ENCODE measurements at regions not wholly inside any gene's neighbourhood (a gene's known extent, or its start where the extent isn't known, plus 50 kb on each side); places are given as distances from the start of the nearest gene placed in this dataset.

DNA sequence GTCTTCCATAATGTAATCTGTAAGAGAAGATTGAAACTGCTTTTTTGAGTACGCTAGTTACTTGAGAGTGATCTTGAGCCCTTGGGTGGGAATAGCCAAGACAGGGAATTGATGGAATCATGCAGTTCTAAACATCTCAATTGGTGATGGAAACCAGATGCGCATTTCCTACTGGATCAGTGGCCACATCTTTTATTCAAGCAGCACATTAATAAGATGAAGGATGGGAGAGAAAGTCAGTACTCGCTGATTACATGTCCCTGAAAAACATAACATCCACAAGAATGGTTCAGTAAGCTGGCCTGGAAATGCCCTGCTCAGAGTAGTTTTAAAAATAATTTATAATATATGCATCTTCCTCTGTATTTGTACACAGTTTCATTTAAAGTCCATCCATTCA, 833.8 kb downstream of the JRKL start:
- TF ChIP-seq, protein P1, sequence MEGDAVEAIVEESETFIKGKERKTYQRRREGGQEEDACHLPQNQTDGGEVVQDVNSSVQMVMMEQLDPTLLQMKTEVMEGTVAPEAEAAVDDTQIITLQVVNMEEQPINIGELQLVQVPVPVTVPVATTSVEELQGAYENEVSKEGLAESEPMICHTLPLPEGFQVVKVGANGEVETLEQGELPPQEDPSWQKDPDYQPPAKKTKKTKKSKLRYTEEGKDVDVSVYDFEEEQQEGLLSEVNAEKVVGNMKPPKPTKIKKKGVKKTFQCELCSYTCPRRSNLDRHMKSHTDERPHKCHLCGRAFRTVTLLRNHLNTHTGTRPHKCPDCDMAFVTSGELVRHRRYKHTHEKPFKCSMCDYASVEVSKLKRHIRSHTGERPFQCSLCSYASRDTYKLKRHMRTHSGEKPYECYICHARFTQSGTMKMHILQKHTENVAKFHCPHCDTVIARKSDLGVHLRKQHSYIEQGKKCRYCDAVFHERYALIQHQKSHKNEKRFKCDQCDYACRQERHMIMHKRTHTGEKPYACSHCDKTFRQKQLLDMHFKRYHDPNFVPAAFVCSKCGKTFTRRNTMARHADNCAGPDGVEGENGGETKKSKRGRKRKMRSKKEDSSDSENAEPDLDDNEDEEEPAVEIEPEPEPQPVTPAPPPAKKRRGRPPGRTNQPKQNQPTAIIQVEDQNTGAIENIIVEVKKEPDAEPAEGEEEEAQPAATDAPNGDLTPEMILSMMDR (IDR thresholded peaks at IDR 0.05) = no peak
- no peak for TF ChIP-seq POLR2A (IDR thresholded peaks at IDR 0.05)
